SK-N-SH (cell line): ENCODE measurements at regions not wholly inside any gene's neighbourhood (a gene's known extent, or its start where the extent isn't known, plus 50 kb on each side); places are given as distances from the start of the nearest gene placed in this dataset.

ENCODE experiments used
- CTCF ChIA-PET: fragments of 300-600, 350-600 bp; formaldehyde crosslinking; extraction: SDS; loops from one replicate; lab custom pipeline; 2021; lab: Yijun Ruan, JAX
- POLR2A ChIA-PET: fragments of 350-600 bp; sonication (Branson Sonifier 250); formaldehyde crosslinking; extraction: SDS; loops from one replicate; lab custom pipeline; 2020; ENCODE audit warnings: antibody characterized with exemption, inconsistent platforms; lab: Yijun Ruan, JAX
- DNase-seq: peaks from one replicate; pipeline ENCODE4 v3.0.0; 2012
- H2AFZ ChIP-seq: fragments of 200-600 bp; sonication (generic); 2 replicates; pipeline ENCODE4 v1.8.1; 2016; ENCODE audit warnings: antibody characterized with exemption, mild to moderate bottlenecking, low read depth
- H3F3A ChIP-seq: fragments of 200-600 bp; sonication (generic); replicated peaks from 2 replicates; pipeline ENCODE3; 2016; ENCODE audit warnings: antibody characterized with exemption, mild to moderate bottlenecking; ENCODE audit not compliant: insufficient read depth
- H3K27ac ChIP-seq, 2 experiments: fragments of 200-500 bp in 1 of 2; fragments of 200-600 bp in 1 of 2; sonication (Bioruptor generic) in 1 of 2; sonication (generic), shearing (Covaris generic) in 1 of 2; 2 replicates each; pipeline versions ENCODE4 v1.5.1 to v1.6.1; 2014 to 2016; ENCODE audit warnings: low read depth in 2 of 2, inconsistent platforms in 1 of 2, low read length in 1 of 2, mild to moderate bottlenecking in 1 of 2, mixed read lengths in 1 of 2
- H3K27me3 ChIP-seq: fragments of 200-600 bp; sonication (generic), shearing (Covaris generic); 2 replicates; pipeline ENCODE4 v1.6.1; 2016; ENCODE audit warnings: mixed run types; ENCODE audit not compliant: insufficient read depth
- H3K36me3 ChIP-seq, 2 experiments: fragments of 200-500 bp in 1 of 2; fragments of 200-600 bp in 1 of 2; sonication (Bioruptor generic) in 1 of 2; sonication (generic) in 1 of 2; replicated peaks in 1 of 2; 2 replicates each; pipeline versions ENCODE3 to v1.5.1; 2014 to 2016; ENCODE audit warnings: low read length in 1 of 2, mild to moderate bottlenecking in 1 of 2; ENCODE audit not compliant: insufficient read depth in 2 of 2, control insufficient read depth in 1 of 2
- H3K4me1 ChIP-seq, 2 experiments: fragments of 200-500 bp in 1 of 2; fragments of 200-600 bp in 1 of 2; sonication (Bioruptor generic) in 1 of 2; sonication (generic), shearing (Covaris generic) in 1 of 2; 2 replicates each; pipeline versions ENCODE4 v1.5.1 to v1.6.1; 2014 to 2016; ENCODE audit warnings: low read depth in 1 of 2, low read length in 1 of 2, mixed run types in 1 of 2; ENCODE audit not compliant: insufficient read depth in 2 of 2, control insufficient read depth in 1 of 2
- H3K4me2 ChIP-seq: fragments of 200-600 bp; sonication (generic), shearing (Covaris generic); 2 replicates; pipeline ENCODE4 v1.6.1; 2017; ENCODE audit warnings: mixed run types
- H3K4me3 ChIP-seq, 2 experiments: fragments of 200-500 bp in 1 of 2; fragments of 200-600 bp in 1 of 2; sonication (Bioruptor generic) in 1 of 2; sonication (generic), shearing (Covaris generic) in 1 of 2; 2 replicates each; pipeline versions ENCODE4 v1.5.1 to v1.8.1; 2014 to 2016; ENCODE audit warnings: low read depth in 2 of 2, inconsistent platforms in 1 of 2, low read length in 1 of 2, mild to moderate bottlenecking in 1 of 2, mixed read lengths in 1 of 2, moderate library complexity in 1 of 2
- H3K79me2 ChIP-seq: fragments of 200-600 bp; sonication (generic); 2 replicates; pipeline ENCODE4 v1.8.1; 2017; ENCODE audit warnings: mild to moderate bottlenecking; ENCODE audit not compliant: insufficient read depth
- H3K9ac ChIP-seq: fragments of 200-600 bp; sonication (generic); 2 replicates; pipeline ENCODE4 v1.6.1; 2017; ENCODE audit warnings: mixed run types
- H3K9me2 ChIP-seq: fragments of 200-600 bp; sonication (generic); 2 replicates; pipeline ENCODE4 v1.6.1; 2017; ENCODE audit warnings: mixed run types
- H3K9me3 ChIP-seq: fragments of 200-600 bp; sonication (generic); 2 replicates; pipeline ENCODE4 v1.6.1; 2017; ENCODE audit warnings: mixed run types, mild to moderate bottlenecking, moderate library complexity
- H4K20me1 ChIP-seq: fragments of 200-600 bp; sonication (generic); 2 replicates; pipeline ENCODE4 v1.6.1; 2017; ENCODE audit warnings: mild to moderate bottlenecking, mixed run types; ENCODE audit not compliant: insufficient read depth
- CTCF ChIP-seq: fragments of 200-600 bp; sonication (generic); IDR thresholded peaks from 2 replicates; pipeline ENCODE4 v1.6.1; 2017; ENCODE audit warnings: antibody characterized with exemption, mild to moderate bottlenecking, moderate library complexity
- EP300 ChIP-seq, 2 experiments: IDR thresholded peaks; 2 replicates each; pipeline versions ENCODE4 v1.4.0 to v1.6.1; 2012; ENCODE audit warnings: borderline replicate concordance in 1 of 2, low read depth in 1 of 2, low read length in 1 of 2
- FOSL2 ChIP-seq: IDR thresholded peaks from 2 replicates; pipeline ENCODE4 v1.4.0; 2012; ENCODE audit warnings: low read depth, mild to moderate bottlenecking, moderate library complexity, borderline replicate concordance
- FOXJ3 ChIP-seq: sonication (generic); formaldehyde crosslinking; IDR thresholded peaks from 2 replicates; pipeline ENCODE4 v1.5.1; 2020; ENCODE audit warnings: mild to moderate bottlenecking, missing genetic modification reagents
- FOXM1 ChIP-seq: IDR thresholded peaks from 2 replicates; pipeline ENCODE4 v1.4.0; 2012; ENCODE audit warnings: low read depth, mild to moderate bottlenecking
- GABPA ChIP-seq: IDR thresholded peaks from 2 replicates; pipeline ENCODE4 v1.4.0; 2012; ENCODE audit warnings: low read depth, mild to moderate bottlenecking
- GATA2 ChIP-seq: sonication (generic); formaldehyde crosslinking; IDR thresholded peaks from 2 replicates; pipeline ENCODE4 v1.5.0; 2020; ENCODE audit warnings: mild to moderate bottlenecking, missing genetic modification reagents
- JUND ChIP-seq: IDR thresholded peaks from 2 replicates; pipeline ENCODE4 v1.4.0; 2012
- MAX ChIP-seq: IDR thresholded peaks from 2 replicates; pipeline ENCODE4 v1.4.0; 2012; ENCODE audit warnings: low read depth
- MEF2A ChIP-seq: IDR thresholded peaks from 2 replicates; pipeline ENCODE4 v1.4.0; 2012; ENCODE audit warnings: low read depth, borderline replicate concordance
- MXI1 ChIP-seq: IDR thresholded peaks from 2 replicates; pipeline ENCODE4 v1.6.1; 2012; ENCODE audit warnings: mild to moderate bottlenecking, low read depth, low read length, improper control_type of control experiment
- NFIC ChIP-seq: IDR thresholded peaks from 2 replicates; pipeline ENCODE4 v1.4.0; 2012; ENCODE audit warnings: borderline replicate concordance
- RCOR1 ChIP-seq: fragments of 150-350 bp; IDR thresholded peaks from 2 replicates; pipeline ENCODE4 v1.6.1; 2017; ENCODE audit warnings: antibody characterized with exemption, low read length
- REST ChIP-seq: IDR thresholded peaks from 2 replicates; pipeline ENCODE4 v1.6.1; 2012; ENCODE audit warnings: mild to moderate bottlenecking, low read depth, low read length, moderate library complexity
- RFX5 ChIP-seq: IDR thresholded peaks from 2 replicates; pipeline ENCODE4 v1.6.1; 2012; ENCODE audit warnings: mild to moderate bottlenecking, improper control_type of control experiment, low read length
- RXRA ChIP-seq: IDR thresholded peaks from 2 replicates; pipeline ENCODE4 v1.4.0; 2012; ENCODE audit warnings: low read depth, mild to moderate bottlenecking, borderline replicate concordance
- TCF12 ChIP-seq: IDR thresholded peaks from 2 replicates; pipeline ENCODE4 v1.4.0; 2012
- TEAD4 ChIP-seq: IDR thresholded peaks from 2 replicates; pipeline ENCODE4 v1.4.0; 2012; ENCODE audit warnings: mild to moderate bottlenecking, borderline replicate concordance; ENCODE audit not compliant: insufficient read depth
- USF1 ChIP-seq: IDR thresholded peaks from 2 replicates; pipeline ENCODE4 v1.4.0; 2012; ENCODE audit warnings: low read depth, borderline replicate concordance
- WGBS: methylation state at CpG from one replicate; pipeline ENCODE4 v1.1.6; 2017; ENCODE audit warnings: low lambda C conversion rate; 5-methylcytosine and 5-hydroxymethylcytosine counted together
- TF ChIP-seq, protein P1 (sequence below): fragments of 150-350 bp; IDR thresholded peaks from 2 replicates; pipeline ENCODE4 v1.6.1; 2017; ENCODE audit warnings: antibody characterized with exemption, low read length, low read depth, borderline replicate concordance
- TF ChIP-seq, protein P2 (sequence below): IDR thresholded peaks from 2 replicates; pipeline ENCODE4; 2012

DNA sequence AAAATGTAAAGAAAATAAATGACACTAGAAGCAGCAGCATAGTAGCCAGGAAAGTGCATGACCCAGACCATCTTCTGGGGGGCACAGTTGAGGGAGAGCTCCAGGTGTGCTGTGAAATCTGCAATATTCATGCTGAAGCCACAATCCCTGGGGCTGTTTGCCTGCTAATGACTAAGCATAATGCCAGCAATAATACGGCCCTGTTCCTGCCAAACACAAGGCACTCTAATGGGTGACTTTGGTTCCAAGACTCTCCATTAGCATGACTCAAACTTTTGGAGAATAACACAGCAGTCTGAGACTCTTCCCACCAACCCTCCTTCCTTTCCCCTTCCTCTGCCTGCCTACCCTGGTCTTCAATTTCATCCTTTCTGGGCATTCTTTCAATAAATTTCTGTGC, 77.9 kb upstream of the DOCK10 start (continued):
- TF ChIP-seq CTCF, result no peak
- no peak for TF ChIP-seq MXI1
- no peak for TF ChIP-seq FOXJ3
- TF ChIP-seq, protein P1, sequence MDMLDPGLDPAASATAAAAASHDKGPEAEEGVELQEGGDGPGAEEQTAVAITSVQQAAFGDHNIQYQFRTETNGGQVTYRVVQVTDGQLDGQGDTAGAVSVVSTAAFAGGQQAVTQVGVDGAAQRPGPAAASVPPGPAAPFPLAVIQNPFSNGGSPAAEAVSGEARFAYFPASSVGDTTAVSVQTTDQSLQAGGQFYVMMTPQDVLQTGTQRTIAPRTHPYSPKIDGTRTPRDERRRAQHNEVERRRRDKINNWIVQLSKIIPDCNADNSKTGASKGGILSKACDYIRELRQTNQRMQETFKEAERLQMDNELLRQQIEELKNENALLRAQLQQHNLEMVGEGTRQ, result no peak
- no peak for TF ChIP-seq USF1
- TF ChIP-seq TEAD4, result peak; percentile 36; the same call in 1 of the 2 replicates
- TF ChIP-seq FOXM1, result peak; percentile 60; the same call in 1 of the 2 replicates

DNA sequence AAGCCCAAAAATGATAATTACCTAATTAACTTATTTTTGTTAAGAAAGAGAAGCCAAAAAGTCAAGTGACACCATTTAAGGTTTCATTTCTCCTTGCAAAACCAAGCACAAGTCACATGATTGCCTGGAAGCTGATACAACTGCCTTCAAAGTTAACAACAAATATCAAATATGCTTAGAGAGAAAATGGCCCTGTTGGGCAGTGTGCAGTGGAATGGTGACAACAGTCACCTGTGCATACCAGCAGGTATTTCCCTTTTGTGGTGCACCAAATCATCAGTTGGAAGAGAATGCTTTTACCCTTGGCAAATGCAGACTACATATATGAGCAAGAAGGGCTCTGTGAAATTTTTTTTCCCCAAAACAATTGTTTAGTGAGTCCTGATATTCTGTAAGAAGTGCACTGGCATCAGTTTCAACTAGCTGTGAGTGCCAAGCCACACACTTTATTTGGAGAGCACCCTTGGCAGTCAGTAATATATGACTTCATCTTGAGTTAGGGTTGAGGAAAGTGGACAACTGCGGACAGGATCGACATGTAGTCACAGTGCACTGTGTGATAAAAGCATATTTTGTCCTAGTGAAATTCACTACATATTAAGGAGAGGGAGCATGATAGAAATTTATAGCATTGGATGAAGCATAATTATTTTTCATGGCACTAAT, 74.9 kb upstream of the DOCK10 start:
- WGBS, result 86% methylated on average over 2 of the region's 2 CpGs
- H3K4me1 ChIP-seq, result peaks cover 5 to 8% of the 10 kb centered on the region in 2 experiments; a peak in 3 of 4 replicates
- CTCF ChIA-PET, result interaction anchor here (2.2 to 3.0 kb wide), 3 partner anchors 543 to 548 kb away, joined by 9 to 13 read pairs (median 11); no protein-coding TSS in a partner anchor
- H3K9ac ChIP-seq, result no peak overlapping the region
- no peak overlapping the region for H2AFZ ChIP-seq
- H3F3A ChIP-seq, result peaks cover 15% of the 10 kb centered on the region
- H3K4me3 ChIP-seq, result no peak overlapping the region
- no peaks in the 10 kb centered on the region for H3K36me3 ChIP-seq
- no peak for DNase-seq
- H3K27me3 ChIP-seq, result no peaks in the 10 kb centered on the region
- H3K27ac ChIP-seq, result no peak overlapping the region
- H4K20me1 ChIP-seq, result no peaks in the 10 kb centered on the region
- TF ChIP-seq TCF12 (peak; percentile 35), MXI1 (no peak), JUND (no peak), RFX5 (no peak), RCOR1 (no peak), EP300 (IDR thresholded peaks at IDR 0.05; ENCODE audit: borderline replicate concordance in 1 of 2, low read depth in 1 of 2, low read length in 1 of 2) (no peak), GABPA (no peak), FOSL2 (no peak), GATA2 (no peak), MAX (no peak), FOXM1 (no peak), MEF2A (no peak), REST (0 out of 2 replicates have a peak, but pooled peaks have one; percentile 25), RXRA (no peak), NFIC (peak; percentile 64)
- TF ChIP-seq, protein P2, sequence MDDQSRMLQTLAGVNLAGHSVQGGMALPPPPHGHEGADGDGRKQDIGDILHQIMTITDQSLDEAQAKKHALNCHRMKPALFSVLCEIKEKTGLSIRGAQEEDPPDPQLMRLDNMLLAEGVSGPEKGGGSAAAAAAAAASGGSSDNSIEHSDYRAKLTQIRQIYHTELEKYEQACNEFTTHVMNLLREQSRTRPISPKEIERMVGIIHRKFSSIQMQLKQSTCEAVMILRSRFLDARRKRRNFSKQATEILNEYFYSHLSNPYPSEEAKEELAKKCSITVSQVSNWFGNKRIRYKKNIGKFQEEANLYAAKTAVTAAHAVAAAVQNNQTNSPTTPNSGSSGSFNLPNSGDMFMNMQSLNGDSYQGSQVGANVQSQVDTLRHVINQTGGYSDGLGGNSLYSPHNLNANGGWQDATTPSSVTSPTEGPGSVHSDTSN, result peak; percentile 65
- TF ChIP-seq, all 33 proteins: peak for 4
- Histone ChIP-seq H3K9me2 (no peaks in the 10 kb centered on the region), H3K4me2 (no peak overlapping the region), H3K79me2 (no peaks in the 10 kb centered on the region), H3K9me3 (no peaks in the 10 kb centered on the region)
- POLR2A ChIA-PET, result no interaction called here
